IPS-NIHi7 (cell line): ENCODE measurements at regions not wholly inside any gene's neighbourhood (a gene's known extent, or its start where the extent isn't known, plus 50 kb on each side); places are given as distances from the start of the nearest gene placed in this dataset.
"Not testable (repeated sequence)": the region's sequence is repeated elsewhere in the genome, so short reads cannot be mapped to it uniquely, and the experiment has no call there.

Experiments used
- DNase-seq: peaks from one replicate; pipeline ENCODE4 v3.0.0; 2012; ENCODE audit warnings: mixed read lengths; ENCODE audit errors: extremely low spot score

- DNase-seq = no peak
Observed at GRCh38 chr1:113302636-113303035, 87.7 kb upstream of the MAGI3 start.

GRCh38 chr1:113303267-113303666 lies 87.0 kb upstream of the MAGI3 start:
- no peak for DNase-seq

DNA sequence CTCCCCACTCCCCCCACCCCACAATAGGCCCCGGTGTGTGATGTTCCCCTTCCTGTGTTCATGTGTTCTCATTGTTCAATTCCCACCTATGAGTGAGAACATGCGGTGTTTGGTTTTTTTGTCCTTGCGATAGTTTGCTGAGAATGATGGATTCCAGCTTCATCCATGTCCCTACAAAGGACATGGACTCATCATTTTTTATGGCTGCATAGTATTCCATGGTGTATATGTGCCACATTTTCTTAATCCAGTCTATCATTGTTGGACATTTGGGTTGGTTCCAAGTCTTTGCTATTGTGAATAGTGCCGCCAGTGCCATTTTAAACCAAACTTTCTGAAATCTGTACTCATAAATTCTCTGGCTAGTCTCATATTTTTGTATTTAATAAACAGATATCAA lies 85.3 kb upstream of the MAGI3 start:
- DNase-seq = not testable (repeated sequence)

DNA sequence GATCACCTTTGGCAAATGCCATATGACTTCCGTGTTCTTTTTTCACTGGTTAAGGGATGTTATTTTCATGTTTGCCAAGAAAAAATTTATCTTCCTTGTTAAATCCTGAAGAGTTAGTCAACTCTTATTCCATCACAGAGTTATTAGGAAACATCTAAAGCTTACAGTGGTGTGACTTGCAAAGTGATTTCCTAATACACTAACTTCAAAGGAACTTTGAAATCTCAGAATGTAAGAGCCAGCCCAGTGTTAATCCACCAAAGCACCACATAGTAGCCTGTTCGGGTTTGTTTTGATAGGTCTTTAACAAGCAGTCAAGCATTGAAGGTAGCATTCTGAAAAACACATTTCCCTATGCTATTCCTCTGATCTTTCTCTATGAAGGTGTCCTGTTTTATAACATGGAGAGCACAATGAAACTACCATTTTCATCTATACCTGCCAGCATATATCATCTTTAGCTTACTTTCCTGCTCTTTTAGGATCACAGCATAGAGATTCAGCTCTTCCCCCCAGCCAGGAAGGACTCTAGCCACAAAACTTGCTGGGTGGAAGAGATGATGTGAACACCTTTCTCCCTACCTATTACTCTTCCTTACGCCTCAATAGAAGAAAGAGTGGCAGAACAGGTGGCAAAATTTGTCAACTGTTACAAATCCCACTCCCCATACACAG lies 82.4 kb upstream of the MAGI3 start:
- DNase-seq = no peak

DNA sequence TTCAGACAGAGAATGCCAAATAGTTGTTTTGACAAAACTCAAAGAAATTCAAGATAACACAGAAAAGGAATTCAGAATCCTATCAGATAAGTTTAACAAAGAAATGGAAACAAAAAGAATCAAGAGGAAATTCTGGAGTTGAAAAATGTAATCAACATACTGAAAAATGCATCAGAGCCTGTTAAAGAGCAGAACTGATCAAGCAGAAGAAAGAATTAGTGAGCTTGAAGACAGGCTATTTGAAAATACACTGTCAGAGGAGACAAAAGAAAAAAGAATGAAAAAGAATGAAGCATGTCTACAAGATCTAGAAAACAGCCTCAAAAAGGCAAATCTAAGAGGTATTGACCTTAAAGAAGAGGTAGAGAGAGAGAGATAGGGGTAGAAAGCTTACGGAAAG lies 77.7 kb upstream of the MAGI3 start:
- DNase-seq = not testable (repeated sequence)

DNA sequence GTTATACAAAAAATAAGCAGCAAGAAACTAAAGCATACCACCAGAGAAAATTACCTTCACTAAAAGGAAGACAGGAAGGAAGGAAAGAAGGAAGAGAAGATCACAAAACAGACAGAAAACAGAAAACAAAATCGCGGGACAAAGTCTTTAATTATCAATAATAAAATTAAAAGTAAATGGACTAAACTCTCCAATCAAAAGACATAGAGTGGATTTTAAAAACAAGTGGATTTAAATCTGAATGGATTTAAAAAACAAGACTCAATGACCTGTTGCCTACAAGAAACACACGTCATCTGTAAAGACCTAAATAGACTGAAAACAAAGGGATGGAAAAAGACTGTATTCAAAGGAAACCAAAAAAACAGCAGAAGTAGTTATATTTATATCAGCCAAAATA lies 75.7 kb upstream of the MAGI3 start:
- no peak for DNase-seq

DNA sequence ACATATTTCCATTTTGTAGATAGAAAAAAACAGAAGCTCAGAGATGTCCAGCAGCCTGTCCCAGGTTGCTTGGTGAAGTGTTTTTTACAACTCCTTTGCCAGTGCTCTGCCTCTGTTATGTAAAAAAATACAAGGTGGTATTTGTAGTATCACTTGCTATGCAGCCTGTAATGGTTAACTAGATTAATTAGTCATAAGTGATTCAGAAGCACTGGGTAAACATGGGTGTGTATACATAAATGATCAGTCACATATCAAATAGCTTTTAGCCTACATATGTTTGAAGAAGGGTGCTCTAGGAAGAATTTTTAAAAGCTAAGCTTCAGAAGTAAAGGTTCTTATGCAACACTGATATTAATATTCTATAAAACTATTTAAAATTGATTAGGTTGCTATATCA lies 70.0 kb upstream of the MAGI3 start:
- DNase-seq = no peak

DNA sequence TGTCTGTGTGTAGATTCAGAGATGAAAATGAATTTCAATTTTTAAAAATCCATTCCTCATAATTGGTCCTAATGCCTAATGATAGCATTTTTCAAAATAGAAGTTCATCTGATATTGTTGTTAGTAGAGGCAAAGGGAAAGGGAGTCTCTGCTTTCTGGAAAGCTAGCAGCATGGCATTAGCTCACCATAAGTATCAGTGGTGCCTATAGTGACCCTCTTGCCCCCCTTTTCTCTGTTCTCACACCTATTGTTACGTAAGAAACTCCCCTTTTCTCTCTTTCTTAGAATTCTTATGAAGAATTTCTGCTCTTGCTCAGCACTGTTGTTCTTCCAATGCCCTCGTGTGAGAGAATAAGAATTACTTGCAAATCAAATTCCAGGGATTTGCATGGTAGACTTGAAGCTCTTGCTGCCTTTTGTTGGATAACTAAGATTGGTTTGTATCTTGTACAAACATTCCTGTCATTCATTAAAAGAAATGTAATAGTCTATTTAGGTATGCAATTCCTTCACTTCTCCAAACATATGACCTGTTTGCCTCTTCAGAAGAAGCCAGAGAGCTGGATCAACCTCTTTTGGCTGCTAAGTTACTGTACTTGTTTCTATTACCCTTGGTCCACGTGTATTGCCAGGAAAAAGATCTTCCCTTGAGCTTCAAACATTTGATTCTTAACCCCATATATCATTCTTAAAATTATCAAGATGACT lies 69.2 kb upstream of the MAGI3 start:
- DNase-seq = no peak

DNA sequence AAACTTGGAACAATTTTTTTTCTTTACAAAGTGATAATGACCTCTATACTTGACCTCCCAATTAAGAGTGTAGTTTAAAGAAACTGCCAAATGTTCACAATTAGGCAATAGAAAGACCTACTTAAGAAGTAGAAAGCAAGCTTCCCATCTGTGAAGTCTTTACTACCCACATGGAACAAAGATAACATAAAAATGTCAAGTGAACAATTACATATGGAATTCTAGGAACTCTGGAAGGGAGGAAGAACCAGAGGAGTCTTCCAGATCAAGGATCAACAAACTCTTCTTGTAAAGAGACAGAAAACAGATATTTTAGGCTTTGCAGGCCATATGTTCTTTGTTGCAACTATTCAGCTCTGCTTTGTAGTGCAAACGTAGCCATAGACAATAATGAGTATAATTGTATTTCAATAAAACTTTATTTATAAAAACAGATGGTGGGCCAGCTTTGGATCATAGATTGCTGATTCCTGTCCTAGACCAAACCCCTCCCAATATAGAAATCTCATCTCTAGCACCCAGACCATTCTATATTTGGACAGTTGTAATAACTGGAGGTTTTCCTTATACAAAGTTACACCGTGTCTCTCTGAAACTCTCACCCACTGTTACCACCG lies 68.4 kb upstream of the MAGI3 start:
- no peak for DNase-seq

DNA sequence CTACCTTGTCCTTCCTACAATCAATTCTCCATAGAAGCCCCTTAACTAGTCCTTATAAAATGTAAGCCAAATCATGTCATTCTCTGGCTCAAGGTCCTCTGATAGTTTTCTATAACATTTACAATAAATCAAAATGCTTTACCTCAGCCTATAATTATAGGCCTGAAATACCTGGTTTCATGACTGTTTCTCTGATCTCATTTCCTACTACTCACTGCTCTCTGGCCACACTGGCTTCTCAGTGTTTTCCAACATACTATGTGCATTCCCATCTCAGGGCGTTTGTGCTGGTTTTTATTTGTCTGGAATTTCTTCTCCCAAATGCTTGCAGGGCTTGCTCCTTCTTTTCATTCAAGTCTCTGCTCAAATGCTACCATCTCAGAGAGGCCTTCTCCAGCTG lies 67.9 kb upstream of the MAGI3 start:
- no peak for DNase-seq

- no peak for DNase-seq
Observed at GRCh38 chr1:113325022-113325421, 65.3 kb upstream of the MAGI3 start.

- DNase-seq = no peak
Observed at GRCh38 chr1:113326976-113327375, 63.3 kb upstream of the MAGI3 start.

DNA sequence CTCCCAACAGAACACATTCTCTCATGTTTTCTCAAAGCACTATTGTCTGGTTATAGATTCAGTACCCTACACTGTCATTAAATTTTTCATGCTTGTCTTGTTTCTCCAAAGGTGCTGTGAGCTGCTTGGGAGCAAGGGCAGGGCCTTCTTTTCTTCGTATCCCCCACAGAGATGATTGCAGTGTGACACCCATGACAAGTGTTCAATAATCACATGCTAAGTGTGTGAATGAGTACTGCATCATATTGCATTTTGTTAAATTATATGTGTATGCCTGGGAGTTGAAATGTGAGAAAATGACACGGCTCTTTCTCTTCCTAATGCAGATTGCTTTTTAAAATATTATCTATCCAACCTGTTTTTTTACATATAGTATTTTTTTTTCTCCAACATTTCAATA lies 57.3 kb upstream of the MAGI3 start:
- no peak for DNase-seq

DNA sequence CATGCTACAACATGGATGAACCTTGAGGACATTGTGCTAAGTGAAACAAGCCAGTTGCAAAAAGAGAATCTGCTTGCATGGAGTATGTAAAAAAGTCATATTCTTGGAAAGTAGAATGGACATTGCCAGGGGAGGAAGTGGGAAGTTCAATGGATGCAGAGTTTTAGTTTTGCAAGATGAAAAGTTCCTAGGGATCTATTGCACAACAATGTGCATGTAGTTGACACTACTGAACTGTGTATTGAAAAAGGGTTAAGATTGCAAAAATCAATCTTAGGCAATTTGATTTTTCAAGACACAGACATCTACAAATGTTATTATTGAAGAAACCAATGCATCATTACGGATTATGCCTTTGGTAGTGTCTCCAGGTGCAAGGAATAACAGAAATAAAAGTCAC lies 50.3 kb upstream of the MAGI3 start:
- DNase-seq = no peak
